Omental fat pad (tissue), 3 donors: ENCODE measurements at regions not wholly inside any gene's neighbourhood (a gene's known extent, or its start where the extent isn't known, plus 50 kb on each side); places are given as distances from the start of the nearest gene placed in this dataset.

Experiments used
- ATAC-seq: fragments of 150-250 bp; one replicate; pipeline ENCODE4 v1.9.1; 2016; ENCODE audit warnings: mild to moderate bottlenecking, moderate library complexity; ENCODE audit not compliant: low FRiP score
- DNase-seq: peaks from one replicate; pipeline ENCODE4 v3.0.0-alpha.2; 2019; ENCODE audit warnings: low spot score
- CTCF ChIP-seq, 3 donors: fragments of 450-650 bp; IDR thresholded peaks; one replicate each; pipeline ENCODE4 v1.5.1; 2016 to 2017; ENCODE audit warnings: antibody characterized with exemption in 3 of 3, mild to moderate bottlenecking in 3 of 3, moderate library complexity in 2 of 3

- DNase-seq (no peak), ATAC-seq (no peak)
- no peak for TF ChIP-seq CTCF (IDR thresholded peaks at IDR 0.05)
Observed at GRCh38 chr11:33965032-33965431, 73.2 kb upstream of the LMO2 start.

GRCh38 chr11:33959855-33960400 lies 68.1 kb upstream of the LMO2 start:
- TF ChIP-seq CTCF (IDR thresholded peaks at IDR 0.05): no peak
- no peak for ATAC-seq
- no peak for DNase-seq

GRCh38 chr11:33957304-33957917 lies 65.5 kb upstream of the LMO2 start:
- no peak for TF ChIP-seq CTCF (IDR thresholded peaks at IDR 0.05)
- ATAC-seq (no peak), DNase-seq (no peak)

DNA sequence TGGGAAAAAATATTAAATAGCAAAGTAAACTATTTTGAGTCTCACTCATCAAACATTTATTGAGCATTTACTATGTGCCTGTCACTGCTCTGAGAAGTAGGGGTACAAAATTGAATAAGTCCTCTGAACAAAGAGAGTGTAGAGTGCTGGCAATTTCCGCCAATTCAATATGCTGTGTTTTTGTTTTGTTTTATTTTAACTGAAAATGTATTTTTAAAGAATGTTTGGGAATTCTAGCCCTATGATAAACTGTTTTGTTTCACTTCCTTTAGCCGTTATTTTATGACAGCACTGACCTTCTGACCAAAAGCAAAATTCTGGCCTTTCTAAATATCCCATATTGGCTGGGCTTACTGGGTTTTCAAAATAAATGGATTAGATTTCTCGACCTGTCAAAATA lies 64.7 kb upstream of the LMO2 start:
- ATAC-seq (no peak), DNase-seq (no peak)
- TF ChIP-seq CTCF (IDR thresholded peaks at IDR 0.05): no peak

DNA sequence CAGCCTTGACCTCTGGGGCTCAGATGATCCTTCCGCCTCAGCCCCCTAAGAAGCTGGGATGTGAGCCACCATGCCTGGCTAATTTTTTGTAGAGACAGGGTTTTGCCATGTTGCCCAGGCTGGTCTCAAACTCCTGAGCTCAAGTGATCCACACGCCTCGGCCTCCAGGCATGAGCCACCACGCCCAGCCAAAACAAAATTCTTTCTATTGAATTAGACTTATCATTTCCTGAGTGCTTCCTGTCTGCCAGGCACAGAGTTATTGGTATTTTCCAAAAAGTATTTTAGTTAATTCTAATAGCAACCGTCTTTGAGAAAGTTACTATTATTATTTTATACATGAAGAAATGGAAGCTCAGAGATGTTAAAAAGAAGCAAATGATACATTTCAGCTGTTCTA lies 61.4 kb upstream of the LMO2 start:
- DNase-seq: no peak
- no peak for ATAC-seq
- TF ChIP-seq CTCF (IDR thresholded peaks at IDR 0.05): no peak

DNA sequence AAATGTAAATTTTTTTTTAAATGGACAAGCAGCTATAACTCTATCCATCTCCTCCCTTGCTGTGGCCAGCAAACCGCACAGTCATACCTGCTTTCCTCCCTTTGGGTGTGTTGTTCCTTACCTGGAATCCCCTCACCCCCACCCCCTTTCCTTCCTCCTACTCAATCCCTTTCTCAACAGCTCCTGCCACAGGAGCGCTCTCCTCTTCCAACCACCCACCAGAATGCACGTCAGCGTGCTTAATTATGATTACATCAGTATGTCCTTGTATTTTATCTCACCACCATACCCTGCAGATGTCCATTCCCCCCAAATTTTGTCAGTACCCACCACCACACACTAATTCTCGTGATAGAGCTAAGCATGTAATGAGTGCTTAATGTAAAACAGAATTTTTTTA lies 60.9 kb upstream of the LMO2 start:
- DNase-seq: no peak
- no peak for TF ChIP-seq CTCF (IDR thresholded peaks at IDR 0.05)
- no peak for ATAC-seq

DNA sequence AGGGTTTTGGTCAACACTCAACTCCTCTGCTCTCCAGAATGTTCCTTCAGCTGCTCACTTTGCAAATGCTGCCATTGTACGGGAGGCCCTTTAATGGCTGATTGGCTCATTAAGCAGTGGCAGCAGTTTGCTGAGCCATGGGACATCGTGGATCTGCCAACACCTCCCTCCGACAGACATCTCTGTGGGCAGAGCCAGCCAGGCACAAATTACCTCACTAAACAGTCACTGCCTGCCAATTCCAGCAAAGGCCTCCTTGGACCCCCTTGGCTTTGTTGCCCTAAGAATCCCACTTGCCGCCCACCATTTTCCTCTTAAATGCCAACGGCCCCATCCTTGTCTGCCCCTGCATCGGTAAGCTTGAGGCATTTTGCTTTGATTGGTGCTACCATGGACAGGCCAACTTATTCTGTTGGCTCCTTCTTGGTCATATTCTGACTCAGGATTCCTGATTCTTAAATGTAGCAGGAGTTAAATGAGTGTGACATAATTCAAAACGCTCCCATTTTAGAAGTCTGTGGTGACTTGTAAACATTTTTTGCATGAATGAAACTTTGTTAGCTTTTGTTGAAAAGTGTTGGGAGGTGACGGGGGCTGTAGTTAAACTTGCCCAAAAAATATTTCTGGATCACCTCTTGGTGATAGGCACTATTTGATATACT lies 57.5 kb upstream of the LMO2 start:
- no peak for TF ChIP-seq CTCF (IDR thresholded peaks at IDR 0.05)
- DNase-seq (no peak), ATAC-seq (no peak)
